CD4-positive, alpha-beta T cell treated with Interleukin-15 for 1 hour (primary cell): ENCODE measurements at regions not wholly inside any gene's neighbourhood (a gene's known extent, or its start where the extent isn't known, plus 50 kb on each side); places are given as distances from the start of the nearest gene placed in this dataset.

Source experiments
- DNase-seq: peaks from one replicate; pipeline ENCODE4 v3.0.0-alpha.2; 2020

GRCh38 chr18:2478662-2479061 is 92.6 kb downstream of the METTL4 start:
- DNase-seq, result no peak

GRCh38 chr18:2480536-2480935 is 90.8 kb downstream of the METTL4 start:
- DNase-seq, result no peak

- DNase-seq, result no peak
Measured at GRCh38 chr18:2482706-2483475, 88.4 kb downstream of the METTL4 start.

GRCh38 chr18:2485983-2486382 is 85.3 kb downstream of the METTL4 start:
- DNase-seq, result no peak

GRCh38 chr18:2486426-2486825 is 84.9 kb downstream of the METTL4 start:
- no peak for DNase-seq
